HAP-1 (cell line): ENCODE measurements at regions not wholly inside any gene's neighbourhood (a gene's known extent, or its start where the extent isn't known, plus 50 kb on each side); places are given as distances from the start of the nearest gene placed in this dataset.

Experiments
- DNase-seq, 2 experiments: peaks; one replicate each; pipeline ENCODE4 v3.0.0-alpha.2; 2016 to 2020; ENCODE audit warnings: low spot score in 2 of 2
- H3K27me3 ChIP-seq: fragments of 250-450 bp; sonication (Bioruptor Pico); 2 replicates; pipeline ENCODE4 v1.5.1; 2020; ENCODE audit warnings: low read depth, mild to moderate bottlenecking, moderate library complexity
- H3K36me3 ChIP-seq: fragments of 250-450 bp; sonication (Bioruptor Pico); replicated peaks from 2 replicates; pipeline ENCODE4 v1.5.1; 2020; ENCODE audit warnings: mild to moderate bottlenecking
- H3K4me1 ChIP-seq: fragments of 250-450 bp; sonication (Bioruptor Pico); 2 replicates; pipeline ENCODE4 v1.5.1; 2020; ENCODE audit warnings: mild to moderate bottlenecking
- H3K4me3 ChIP-seq: fragments of 250-450 bp; sonication (Bioruptor Pico); 2 replicates; pipeline ENCODE4 v1.5.1; 2020; ENCODE audit warnings: mild to moderate bottlenecking, moderate library complexity
- H3K9me3 ChIP-seq: fragments of 250-450 bp; sonication (Bioruptor Pico); 2 replicates; pipeline ENCODE4 v1.5.1; 2020; ENCODE audit warnings: mild to moderate bottlenecking, moderate library complexity
- in situ Hi-C: fragments of 300-500 bp; cut with MboI; formaldehyde crosslinking; loops from 3 replicates; pipeline ENCODE4 v1.14.3; 2020; ENCODE audit warnings: low sequenced_read_pairs, inconsistent platforms, mixed read lengths

DNA sequence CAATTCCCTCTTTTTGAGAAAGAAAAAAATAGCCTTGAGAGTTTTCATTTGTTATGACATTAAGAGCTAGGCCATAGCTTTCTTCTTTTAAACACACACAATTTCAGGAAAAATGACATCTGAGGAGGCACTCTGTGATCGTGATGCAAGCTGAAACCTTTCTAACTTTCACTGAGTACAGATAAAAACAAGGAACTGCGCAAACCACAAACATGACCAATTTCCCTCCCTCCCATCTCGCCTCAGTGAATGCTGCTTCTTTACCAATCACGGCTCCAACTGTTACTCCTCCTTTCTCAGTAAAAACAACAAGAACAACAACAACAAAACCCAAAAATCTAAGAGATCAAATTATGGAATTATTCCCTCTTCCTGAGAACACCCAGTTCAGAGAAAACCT, 626.8 kb downstream of the TLL1 start:
- H3K36me3 ChIP-seq = no peaks in the 10 kb centered on the region
- no peak for DNase-seq
- no peaks in the 10 kb centered on the region for H3K27me3 ChIP-seq
- H3K4me3 ChIP-seq = no peak overlapping the region
- peaks cover 20% of the 10 kb centered on the region for H3K4me1 ChIP-seq
- in situ Hi-C loops = no loop called here
- H3K9me3 ChIP-seq = no peaks in the 10 kb centered on the region

DNA sequence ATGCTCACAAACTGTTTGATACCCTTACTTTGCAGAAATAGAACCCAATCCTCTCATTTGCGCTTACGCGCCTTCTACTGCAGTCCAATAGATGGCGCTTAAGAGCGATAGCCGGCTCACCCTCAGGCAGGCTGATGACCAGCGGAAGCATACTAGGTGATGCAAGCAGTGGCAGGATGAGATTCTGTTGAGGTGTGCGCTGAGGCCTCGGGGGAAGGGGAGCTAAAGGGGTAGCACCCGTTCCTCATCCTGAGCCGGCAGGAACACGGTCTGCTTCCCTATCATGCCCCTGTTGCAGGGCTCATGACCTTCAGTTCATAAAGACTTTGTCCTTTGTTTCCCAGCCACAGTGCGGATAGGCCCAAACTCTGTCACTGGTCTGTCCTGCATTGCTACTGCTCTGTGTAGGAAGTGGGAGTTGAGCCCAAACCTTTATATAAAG, 628.9 kb downstream of the TLL1 start:
- peak in 1 of 2 experiments; percentile 22 for DNase-seq
- in situ Hi-C loops = no loop called here
- no peak overlapping the region for H3K4me3 ChIP-seq
- no peaks in the 10 kb centered on the region for H3K36me3 ChIP-seq
- no peaks in the 10 kb centered on the region for H3K27me3 ChIP-seq
- no peaks in the 10 kb centered on the region for H3K9me3 ChIP-seq
- H3K4me1 ChIP-seq = peaks cover 33% of the 10 kb centered on the region

DNA sequence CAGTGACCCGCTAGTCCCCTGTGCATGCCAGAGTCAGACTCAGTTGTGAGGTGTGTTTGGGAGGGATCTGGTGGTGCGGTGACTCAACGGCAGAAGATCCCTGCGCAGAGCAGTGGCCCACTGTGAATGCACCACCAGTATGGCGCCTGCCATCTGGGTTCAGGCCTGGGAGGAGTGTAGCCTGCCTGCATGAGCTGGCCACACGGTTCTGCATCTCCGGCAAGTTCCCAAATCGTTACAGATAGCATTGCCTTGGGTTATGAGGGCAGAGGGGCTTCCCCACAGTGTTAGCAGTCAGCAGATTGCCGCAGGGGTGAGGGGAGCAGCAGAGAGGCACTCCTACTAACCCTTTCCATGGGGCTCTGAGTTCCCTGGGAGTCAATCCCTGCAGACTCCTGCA, 629.6 kb downstream of the TLL1 start:
- Histone ChIP-seq H3K4me3 (no peak overlapping the region), H3K4me1 (peaks cover 33% of the 10 kb centered on the region), H3K9me3 (no peaks in the 10 kb centered on the region), H3K36me3 (no peaks in the 10 kb centered on the region), H3K27me3 (no peaks in the 10 kb centered on the region; the same call in 1 of the 2 replicates)
- no peak for DNase-seq
- in situ Hi-C loops = no loop called here

DNA sequence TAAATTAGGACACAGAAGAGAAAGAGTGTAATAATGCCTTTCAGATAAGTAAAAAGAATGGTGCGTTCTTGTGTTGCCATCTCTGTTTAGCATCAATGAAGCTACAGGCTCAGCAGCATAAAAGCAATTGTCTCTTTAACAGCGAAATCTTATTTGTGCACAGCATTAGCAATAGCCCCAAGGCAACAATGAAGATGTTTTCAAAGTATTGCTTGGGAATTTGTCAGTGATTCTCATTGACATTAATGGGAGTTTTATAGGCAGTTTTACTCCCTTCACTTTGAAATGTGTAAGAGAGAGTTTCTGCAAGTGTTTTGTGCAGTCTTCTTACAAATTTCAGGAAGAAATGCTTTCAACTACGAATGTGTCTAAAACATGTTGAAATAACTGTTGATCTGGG, 633.0 kb downstream of the TLL1 start:
- H3K4me3 ChIP-seq = no peak overlapping the region
- no peaks in the 10 kb centered on the region for H3K9me3 ChIP-seq
- no peaks in the 10 kb centered on the region for H3K36me3 ChIP-seq
- in situ Hi-C loops = no loop called here
- H3K4me1 ChIP-seq = peaks cover 14% of the 10 kb centered on the region
- DNase-seq = peak; percentile 41 to 94
- no peaks in the 10 kb centered on the region; the same call in 1 of the 2 replicates for H3K27me3 ChIP-seq

DNA sequence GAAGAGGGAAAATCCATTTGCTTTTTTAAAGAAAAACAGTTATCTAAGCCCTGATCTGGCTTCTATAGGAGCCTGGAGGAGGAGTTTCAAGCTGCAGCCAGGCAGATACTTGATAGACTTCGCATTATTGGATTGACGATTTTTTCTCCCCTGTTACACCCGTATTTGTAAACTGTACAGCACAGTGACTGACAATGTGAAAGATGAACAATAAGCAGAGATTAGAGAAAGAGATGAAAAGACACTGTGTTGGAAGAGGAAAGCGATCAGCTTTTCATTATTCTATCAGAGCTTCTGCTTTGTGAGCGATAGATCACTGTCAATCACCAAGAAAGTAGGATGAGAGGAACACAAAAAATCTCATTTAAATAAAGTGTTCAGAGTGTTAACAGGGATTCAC, 639.2 kb downstream of the TLL1 start:
- no peaks in the 10 kb centered on the region; the same call in 1 of the 2 replicates for H3K27me3 ChIP-seq
- H3K4me1 ChIP-seq = no peaks in the 10 kb centered on the region; the same call in 1 of the 2 replicates
- no peaks in the 10 kb centered on the region for H3K36me3 ChIP-seq
- DNase-seq = no peak
- in situ Hi-C loops = no loop called here
- H3K4me3 ChIP-seq = no peak overlapping the region
- no peaks in the 10 kb centered on the region for H3K9me3 ChIP-seq

DNA sequence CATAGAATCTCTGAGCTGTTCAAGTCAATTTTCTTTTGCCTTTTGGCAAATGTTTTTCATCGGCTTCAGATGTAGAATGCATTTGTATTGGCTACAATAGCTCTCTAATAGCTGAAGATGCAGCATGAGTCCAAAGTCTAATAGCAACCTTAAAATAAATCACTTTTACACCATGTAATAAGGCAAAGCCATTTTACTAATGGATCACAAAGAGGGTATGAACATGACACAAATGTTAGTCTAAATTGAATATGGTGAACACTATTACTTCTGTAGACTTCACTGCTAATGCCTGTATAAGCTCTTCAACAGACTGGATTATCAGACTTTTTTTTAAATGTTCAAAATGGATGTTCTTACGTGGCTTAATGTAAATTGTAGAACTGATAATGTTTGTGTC, 645.3 kb downstream of the TLL1 start:
- in situ Hi-C loops = no loop called here
- Histone ChIP-seq H3K4me3 (no peak overlapping the region), H3K36me3 (no peaks in the 10 kb centered on the region), H3K27me3 (no peaks in the 10 kb centered on the region), H3K9me3 (no peaks in the 10 kb centered on the region), H3K4me1 (peaks cover 4% of the 10 kb centered on the region; the same call in 1 of the 2 replicates)
- no peak for DNase-seq

DNA sequence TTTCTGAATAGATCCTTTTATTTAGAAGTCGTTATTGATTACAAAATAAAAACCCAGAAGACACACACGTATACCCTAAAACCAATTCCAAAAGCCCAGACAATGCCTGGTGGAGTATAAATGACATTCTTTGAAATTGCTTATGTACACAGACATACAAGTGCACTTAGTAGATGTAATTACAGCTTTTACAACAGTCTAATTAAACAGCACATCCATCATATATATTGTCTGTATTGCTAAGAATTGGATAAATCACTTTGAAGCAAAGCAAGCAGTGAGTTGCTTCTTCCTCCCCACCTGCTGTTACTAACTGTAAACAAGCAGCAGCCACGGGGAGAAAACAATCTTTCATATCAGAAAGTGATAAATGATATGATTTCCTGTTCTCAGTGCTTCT, 645.7 kb downstream of the TLL1 start:
- Histone ChIP-seq H3K4me1 (peaks cover 4% of the 10 kb centered on the region; the same call in 1 of the 2 replicates), H3K9me3 (no peaks in the 10 kb centered on the region), H3K27me3 (no peaks in the 10 kb centered on the region), H3K4me3 (no peak overlapping the region), H3K36me3 (no peaks in the 10 kb centered on the region)
- no peak for DNase-seq
- in situ Hi-C loops = no loop called here

DNA sequence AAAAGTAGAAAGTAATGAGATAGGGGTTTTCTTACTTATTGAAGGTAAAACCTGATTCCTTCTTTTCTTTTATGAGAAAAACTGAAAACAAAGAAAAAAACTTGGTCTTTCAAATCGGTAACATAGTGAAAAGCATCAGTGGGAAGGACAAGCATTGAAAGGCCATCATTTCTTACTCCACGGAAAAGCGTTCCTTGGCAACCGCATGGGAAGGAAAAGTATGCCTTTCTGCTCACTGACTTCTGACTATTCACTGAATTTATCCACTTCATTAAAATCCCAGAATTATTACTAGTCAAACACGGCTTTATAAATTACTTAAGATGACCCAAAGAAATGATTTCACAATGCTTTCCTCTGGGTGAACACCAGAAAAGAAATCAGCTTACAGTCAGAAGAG, 646.7 kb downstream of the TLL1 start:
- no peak for DNase-seq
- H3K27me3 ChIP-seq = no peaks in the 10 kb centered on the region
- in situ Hi-C loops = no loop called here
- H3K36me3 ChIP-seq = no peaks in the 10 kb centered on the region
- H3K4me1 ChIP-seq = peaks cover 4% of the 10 kb centered on the region; the same call in 1 of the 2 replicates
- H3K4me3 ChIP-seq = no peak overlapping the region
- no peaks in the 10 kb centered on the region for H3K9me3 ChIP-seq

DNA sequence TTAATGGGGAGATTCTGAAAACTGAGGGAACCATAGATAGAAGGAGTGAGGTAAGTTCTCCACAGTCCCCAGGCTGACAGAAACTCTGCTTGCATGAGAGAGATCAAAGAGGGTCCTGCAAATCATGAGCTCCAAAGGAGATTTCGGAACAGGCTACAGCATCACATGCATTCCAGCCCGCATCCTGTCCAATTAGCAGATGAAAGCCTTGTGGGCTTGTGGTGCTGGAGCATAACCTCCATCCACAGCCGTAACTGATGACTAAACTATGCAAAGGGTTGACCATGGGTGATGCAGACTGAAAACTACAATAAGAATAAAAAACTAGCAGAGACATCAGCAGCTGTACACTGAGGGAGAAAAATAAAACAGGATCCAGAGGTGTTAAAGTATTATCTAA, 654.5 kb downstream of the TLL1 start:
- H3K27me3 ChIP-seq = no peaks in the 10 kb centered on the region
- DNase-seq = no peak
- H3K36me3 ChIP-seq = no peaks in the 10 kb centered on the region
- in situ Hi-C loops = no loop called here
- H3K9me3 ChIP-seq = no peaks in the 10 kb centered on the region
- H3K4me1 ChIP-seq = no peaks in the 10 kb centered on the region
- no peak overlapping the region for H3K4me3 ChIP-seq

DNA sequence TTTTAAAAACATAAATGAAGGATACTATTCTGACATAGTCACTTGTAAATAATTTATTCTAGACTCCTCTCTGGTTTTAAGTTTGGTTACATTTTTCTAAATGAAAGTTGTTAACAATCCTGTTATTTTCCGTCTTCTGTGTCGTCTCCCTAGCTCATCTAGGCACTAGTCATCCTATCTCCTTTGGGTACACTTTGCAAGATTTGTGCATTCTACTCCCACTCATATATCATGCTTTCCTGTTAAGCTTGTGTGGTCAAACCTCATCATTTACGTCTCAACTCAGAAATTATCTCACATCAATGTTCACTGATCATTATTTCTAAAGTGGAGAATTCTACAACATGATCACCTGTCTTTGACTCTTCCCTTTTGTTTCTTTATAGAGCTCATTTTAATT, 658.7 kb downstream of the TLL1 start:
- in situ Hi-C loops = no loop called here

DNA sequence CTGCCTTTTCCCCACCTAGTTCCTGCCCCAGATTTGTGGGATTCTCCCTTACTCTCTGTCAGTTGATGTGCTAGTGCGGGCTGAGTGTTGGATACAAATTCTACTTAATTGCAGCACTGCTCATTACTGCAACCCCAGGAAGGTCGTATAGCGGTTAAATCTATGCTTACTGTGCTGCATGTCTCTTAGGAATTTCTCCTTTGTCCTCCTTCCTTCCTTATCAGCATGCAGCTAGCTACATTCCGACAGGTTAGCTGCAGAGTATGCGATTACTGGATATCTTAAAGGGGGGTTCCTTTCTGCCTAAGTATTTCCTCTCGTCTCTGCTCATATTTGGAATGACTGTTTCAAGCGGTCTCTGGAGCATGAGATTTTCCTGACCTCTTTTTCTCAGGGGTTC, 662.8 kb downstream of the TLL1 start:
- H3K27me3 ChIP-seq = no peaks in the 10 kb centered on the region
- H3K4me1 ChIP-seq = no peaks in the 10 kb centered on the region
- H3K4me3 ChIP-seq = no peak overlapping the region
- no peak for DNase-seq
- no peaks in the 10 kb centered on the region for H3K36me3 ChIP-seq
- no peaks in the 10 kb centered on the region for H3K9me3 ChIP-seq
- in situ Hi-C loops = no loop called here

More for the DNA sequence above, 658.7 kb downstream of the TLL1 start:
- Histone ChIP-seq H3K27me3 (no peaks in the 10 kb centered on the region), H3K9me3 (no peaks in the 10 kb centered on the region), H3K4me3 (no peak overlapping the region), H3K4me1 (no peaks in the 10 kb centered on the region), H3K36me3 (no peaks in the 10 kb centered on the region)
- no peak for DNase-seq

DNA sequence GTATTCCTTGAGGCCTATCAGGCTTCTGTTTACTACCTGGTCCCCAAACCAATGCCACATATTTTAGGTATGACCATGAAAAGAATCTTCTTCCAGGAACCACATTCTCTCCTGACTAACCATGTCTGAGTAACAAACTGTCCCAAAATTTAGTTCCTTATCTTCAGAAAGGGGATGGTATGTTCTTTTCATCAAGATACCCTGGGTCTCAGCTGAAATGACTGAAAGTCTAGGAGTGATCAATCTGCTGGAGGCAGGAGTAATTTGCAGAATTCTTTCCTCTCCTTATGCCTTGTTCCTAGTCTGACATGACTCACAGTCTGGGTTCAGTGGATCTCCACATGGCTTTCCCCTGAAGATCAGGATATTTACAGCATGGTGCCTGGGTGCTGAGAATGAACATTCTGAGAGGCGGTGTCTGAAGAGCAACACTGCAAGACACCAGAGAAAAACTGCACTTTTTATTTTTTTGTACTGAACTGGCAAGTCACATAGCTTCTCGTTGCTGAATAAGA, 665.5 kb downstream of the TLL1 start:
- in situ Hi-C loops = no loop called here
- Histone ChIP-seq H3K9me3 (no peaks in the 10 kb centered on the region), H3K27me3 (no peaks in the 10 kb centered on the region), H3K4me1 (no peaks in the 10 kb centered on the region), H3K36me3 (no peaks in the 10 kb centered on the region), H3K4me3 (no peak overlapping the region)
- no peak for DNase-seq

DNA sequence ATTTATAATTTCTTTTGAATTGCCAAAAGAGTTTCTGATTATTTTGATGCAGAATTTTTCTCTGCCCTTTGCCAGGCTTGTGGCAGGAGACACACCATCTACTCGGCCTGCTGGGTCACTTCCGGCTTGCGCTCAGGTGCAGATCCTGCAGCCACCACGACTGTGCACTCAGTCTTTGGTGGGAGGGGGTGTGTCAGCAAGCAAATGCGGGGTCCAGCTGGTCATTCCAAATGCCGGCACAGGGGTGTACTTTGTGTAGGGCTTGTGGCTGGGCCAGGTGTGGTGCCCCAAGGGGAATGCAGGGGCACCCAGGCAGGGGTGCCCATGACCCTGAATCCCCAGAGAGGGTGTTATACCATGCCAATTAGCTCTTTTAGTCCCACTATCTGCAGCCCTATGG, 673.0 kb downstream of the TLL1 start:
- no peak for DNase-seq
- Histone ChIP-seq H3K4me3 (no peak overlapping the region), H3K27me3 (no peaks in the 10 kb centered on the region), H3K36me3 (no peaks in the 10 kb centered on the region), H3K4me1 (no peaks in the 10 kb centered on the region), H3K9me3 (no peaks in the 10 kb centered on the region; the same call in 1 of the 2 replicates)
- in situ Hi-C loops = no loop called here

DNA sequence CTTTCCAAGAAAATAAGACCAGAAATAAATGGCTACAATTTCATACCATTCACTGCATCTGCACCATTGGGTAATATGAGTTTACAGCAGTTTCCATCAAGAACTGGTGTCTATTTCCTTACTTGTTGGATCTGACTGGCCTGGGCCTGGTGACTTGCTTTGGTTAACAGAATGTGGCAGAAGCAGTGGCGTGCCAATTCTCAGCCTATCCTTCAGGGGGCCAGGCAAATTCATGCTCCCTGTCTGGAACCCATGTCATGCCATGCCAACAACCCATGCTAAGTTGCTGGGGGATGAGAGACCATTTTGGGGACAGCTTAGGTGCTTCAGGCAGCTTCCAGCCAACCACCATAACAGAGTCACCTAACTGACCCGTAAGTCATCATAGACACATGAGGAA, 656.7 kb downstream of the SPOCK3 start:
- no peak for DNase-seq
- in situ Hi-C loops = loop anchor here (25.0 kb wide), 1 partner anchor 1040 kb away; no protein-coding TSS in a partner anchor
- no peaks in the 10 kb centered on the region for H3K36me3 ChIP-seq

DNA sequence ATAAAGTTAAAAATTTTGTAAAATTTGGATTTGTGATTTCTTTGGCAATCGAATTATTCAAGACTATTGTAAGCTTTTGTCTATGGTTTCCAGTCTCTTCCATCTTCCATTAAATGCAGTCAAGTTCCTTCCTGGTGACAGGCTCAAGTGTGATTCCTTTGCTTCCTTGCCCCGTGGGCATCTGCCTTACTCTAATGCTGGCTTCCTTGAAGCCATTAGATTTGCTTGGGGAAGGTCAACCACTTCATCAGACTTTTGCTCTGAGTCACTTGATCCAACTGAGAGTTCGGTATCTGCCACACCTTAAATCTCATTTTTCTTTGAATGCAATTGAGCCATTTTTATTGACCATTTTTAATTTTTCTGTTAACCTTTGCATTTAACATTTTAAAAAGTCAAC, 648.8 kb downstream of the SPOCK3 start:
- DNase-seq = no peak
- Histone ChIP-seq H3K4me3 (no peak overlapping the region), H3K36me3 (no peaks in the 10 kb centered on the region), H3K27me3 (no peaks in the 10 kb centered on the region), H3K4me1 (no peaks in the 10 kb centered on the region), H3K9me3 (no peaks in the 10 kb centered on the region)
- in situ Hi-C loops = loop anchor here (25.0 kb wide), 1 partner anchor 1048 kb away; no protein-coding TSS in a partner anchor

More for the DNA sequence above, 656.7 kb downstream of the SPOCK3 start:
- no peaks in the 10 kb centered on the region for H3K4me1 ChIP-seq
- H3K4me3 ChIP-seq = no peak overlapping the region
- H3K9me3 ChIP-seq = no peaks in the 10 kb centered on the region
- H3K27me3 ChIP-seq = no peaks in the 10 kb centered on the region
